HFFc6 (cell line): ENCODE measurements at regions not wholly inside any gene's neighbourhood (a gene's known extent, or its start where the extent isn't known, plus 50 kb on each side); places are given as distances from the start of the nearest gene placed in this dataset.
"Not testable (repeated sequence)": the region's sequence is repeated elsewhere in the genome, so short reads cannot be mapped to it uniquely, and the experiment has no call there.

Experiments used
- DNase-seq: peaks from one replicate; pipeline ENCODE4 v3.0.0-alpha.2; 2018
- H3K27ac Mint-ChIP-seq: 2 replicates; pipeline ENCODE4 v1.8.0; 2020; ENCODE audit warnings: mild to moderate bottlenecking, mixed read lengths
- H3K27me3 Mint-ChIP-seq: 2 replicates; pipeline ENCODE4 v1.8.0; 2021; ENCODE audit warnings: mild to moderate bottlenecking, moderate library complexity, mixed read lengths; ENCODE audit not compliant: insufficient read depth
- H3K36me3 Mint-ChIP-seq: 2 replicates; pipeline ENCODE4 v1.8.0; 2021; ENCODE audit warnings: low read depth, mixed read lengths
- H3K4me1 Mint-ChIP-seq: 2 replicates; pipeline ENCODE4 v1.8.0; 2020; ENCODE audit warnings: low read depth, mixed read lengths
- H3K4me3 Mint-ChIP-seq: 2 replicates; pipeline ENCODE4 v1.8.0; 2020; ENCODE audit warnings: mild to moderate bottlenecking, moderate library complexity, mixed read lengths
- H3K9me3 Mint-ChIP-seq: 2 replicates; pipeline ENCODE4 v1.8.0; 2020; ENCODE audit warnings: mild to moderate bottlenecking, mixed read lengths
- TF ChIP-seq, protein P1 (sequence below): fragments of 200-600 bp; sonication (generic); IDR thresholded peaks from 2 replicates; pipeline ENCODE4 v1.5.0; 2021; ENCODE audit warnings: antibody characterized with exemption, mild to moderate bottlenecking

DNA sequence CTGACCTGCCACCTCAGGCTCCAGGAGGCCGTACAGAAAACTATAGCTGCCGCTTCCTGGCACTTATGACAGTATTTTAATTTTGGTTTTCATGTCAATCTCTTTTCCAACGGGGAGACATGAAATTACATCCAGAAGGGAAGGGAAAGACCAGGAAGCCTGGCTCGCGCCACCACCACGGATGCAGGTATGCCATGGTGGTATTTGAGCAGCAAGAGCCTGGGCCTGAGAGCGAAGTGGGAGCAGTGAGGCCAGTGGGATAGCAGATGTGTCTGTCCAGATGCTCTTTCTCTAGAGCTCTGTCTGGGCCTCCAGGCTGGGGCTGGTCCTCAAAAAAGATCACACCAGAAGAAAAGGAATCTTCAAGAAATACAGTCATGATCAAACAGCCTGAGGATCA, 82.5 kb upstream of the CPEB2 start:
- TF ChIP-seq, protein P1, sequence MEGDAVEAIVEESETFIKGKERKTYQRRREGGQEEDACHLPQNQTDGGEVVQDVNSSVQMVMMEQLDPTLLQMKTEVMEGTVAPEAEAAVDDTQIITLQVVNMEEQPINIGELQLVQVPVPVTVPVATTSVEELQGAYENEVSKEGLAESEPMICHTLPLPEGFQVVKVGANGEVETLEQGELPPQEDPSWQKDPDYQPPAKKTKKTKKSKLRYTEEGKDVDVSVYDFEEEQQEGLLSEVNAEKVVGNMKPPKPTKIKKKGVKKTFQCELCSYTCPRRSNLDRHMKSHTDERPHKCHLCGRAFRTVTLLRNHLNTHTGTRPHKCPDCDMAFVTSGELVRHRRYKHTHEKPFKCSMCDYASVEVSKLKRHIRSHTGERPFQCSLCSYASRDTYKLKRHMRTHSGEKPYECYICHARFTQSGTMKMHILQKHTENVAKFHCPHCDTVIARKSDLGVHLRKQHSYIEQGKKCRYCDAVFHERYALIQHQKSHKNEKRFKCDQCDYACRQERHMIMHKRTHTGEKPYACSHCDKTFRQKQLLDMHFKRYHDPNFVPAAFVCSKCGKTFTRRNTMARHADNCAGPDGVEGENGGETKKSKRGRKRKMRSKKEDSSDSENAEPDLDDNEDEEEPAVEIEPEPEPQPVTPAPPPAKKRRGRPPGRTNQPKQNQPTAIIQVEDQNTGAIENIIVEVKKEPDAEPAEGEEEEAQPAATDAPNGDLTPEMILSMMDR = no peak
- Mint-ChIP-seq H3K9me3 (no peaks in the 10 kb centered on the region), H3K27ac (no peak overlapping the region), H3K27me3 (peaks cover 3% of the 10 kb centered on the region; the same call in 1 of the 2 replicates), H3K4me3 (no peak overlapping the region), H3K36me3 (no peaks in the 10 kb centered on the region), H3K4me1 (peaks cover 15% of the 10 kb centered on the region)
- no peak for DNase-seq

DNA sequence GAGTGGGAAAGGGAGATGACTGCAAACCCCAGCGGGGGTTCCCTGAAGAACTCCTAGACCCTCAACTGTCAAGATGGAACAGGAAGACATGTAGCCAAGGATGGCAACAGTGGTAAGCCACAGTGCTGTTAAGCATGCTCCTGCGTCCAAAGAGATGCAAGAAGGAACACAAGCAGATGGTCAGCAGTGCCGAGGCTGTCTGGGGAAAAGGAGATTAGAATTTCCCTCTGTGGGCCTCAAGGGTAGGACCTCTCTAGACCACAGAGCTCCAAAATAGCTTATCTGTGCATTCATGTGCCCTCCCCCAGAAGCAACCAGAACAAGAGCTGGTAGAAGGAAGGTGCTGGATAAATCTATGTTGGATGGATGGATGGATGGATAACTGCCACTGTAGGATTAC, 82.0 kb upstream of the CPEB2 start:
- no peak overlapping the region for H3K4me3 Mint-ChIP-seq
- no peak for DNase-seq
- H3K36me3 Mint-ChIP-seq = no peaks in the 10 kb centered on the region
- H3K27me3 Mint-ChIP-seq = peaks cover 3% of the 10 kb centered on the region; the same call in 1 of the 2 replicates
- no peaks in the 10 kb centered on the region for H3K9me3 Mint-ChIP-seq
- H3K4me1 Mint-ChIP-seq = peaks cover 15% of the 10 kb centered on the region
- no peak overlapping the region for H3K27ac Mint-ChIP-seq
- TF ChIP-seq, protein P1 = no peak

DNA sequence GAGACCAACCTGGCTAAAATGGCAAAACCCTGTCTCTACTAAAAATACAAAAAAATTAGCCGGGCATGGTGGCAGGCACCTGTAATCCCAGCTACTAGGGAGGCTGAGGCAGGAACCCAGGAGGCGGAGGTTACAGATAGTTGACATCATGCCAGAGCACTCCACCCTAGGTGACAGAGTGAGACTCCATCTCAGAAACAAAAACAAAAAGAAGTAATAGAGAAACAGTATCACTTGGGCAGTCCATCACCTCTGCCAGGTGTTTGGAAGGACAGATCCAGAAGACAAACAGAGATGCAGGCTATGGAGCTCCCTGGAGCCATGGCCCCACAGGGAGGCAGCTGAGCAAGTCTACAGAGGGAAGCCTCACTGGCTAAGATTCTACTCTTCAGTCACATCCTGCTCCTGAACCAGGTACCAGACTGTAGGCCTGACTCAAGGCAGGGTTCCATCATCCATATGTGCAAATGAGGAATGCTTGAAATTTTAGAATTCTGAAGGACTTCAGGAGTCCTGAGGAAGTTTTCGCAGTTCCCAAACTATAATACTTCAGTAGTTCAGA, 81.4 kb upstream of the CPEB2 start:
- Mint-ChIP-seq H3K4me3 (no peak overlapping the region), H3K36me3 (no peaks in the 10 kb centered on the region), H3K4me1 (peaks cover 15% of the 10 kb centered on the region), H3K27me3 (peaks cover 3% of the 10 kb centered on the region; the same call in 1 of the 2 replicates), H3K27ac (no peak overlapping the region), H3K9me3 (no peaks in the 10 kb centered on the region)
- no peak for DNase-seq
- TF ChIP-seq, protein P1 = no peak

DNA sequence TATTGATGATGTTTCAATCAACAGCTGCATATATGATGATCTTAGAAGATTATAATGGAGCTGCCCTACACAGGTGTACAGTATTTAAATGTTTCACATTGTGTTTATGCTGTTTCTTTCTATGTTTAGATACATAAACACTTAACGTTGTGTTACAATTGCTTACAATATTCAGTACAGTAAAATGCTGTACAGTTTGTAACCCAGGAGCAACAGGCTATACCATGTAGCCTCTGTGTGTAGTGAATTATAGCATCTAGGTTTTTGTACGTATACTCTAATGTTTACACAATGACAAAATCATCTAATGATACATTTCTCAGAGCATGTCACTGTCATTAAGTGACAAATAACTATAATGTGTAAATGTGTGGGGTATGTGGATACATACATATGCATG, 80.5 kb upstream of the CPEB2 start:
- not testable (repeated sequence) for H3K27ac Mint-ChIP-seq, H3K4me3 Mint-ChIP-seq, H3K27me3 Mint-ChIP-seq, H3K36me3 Mint-ChIP-seq, DNase-seq, H3K4me1 Mint-ChIP-seq, H3K9me3 Mint-ChIP-seq

DNA sequence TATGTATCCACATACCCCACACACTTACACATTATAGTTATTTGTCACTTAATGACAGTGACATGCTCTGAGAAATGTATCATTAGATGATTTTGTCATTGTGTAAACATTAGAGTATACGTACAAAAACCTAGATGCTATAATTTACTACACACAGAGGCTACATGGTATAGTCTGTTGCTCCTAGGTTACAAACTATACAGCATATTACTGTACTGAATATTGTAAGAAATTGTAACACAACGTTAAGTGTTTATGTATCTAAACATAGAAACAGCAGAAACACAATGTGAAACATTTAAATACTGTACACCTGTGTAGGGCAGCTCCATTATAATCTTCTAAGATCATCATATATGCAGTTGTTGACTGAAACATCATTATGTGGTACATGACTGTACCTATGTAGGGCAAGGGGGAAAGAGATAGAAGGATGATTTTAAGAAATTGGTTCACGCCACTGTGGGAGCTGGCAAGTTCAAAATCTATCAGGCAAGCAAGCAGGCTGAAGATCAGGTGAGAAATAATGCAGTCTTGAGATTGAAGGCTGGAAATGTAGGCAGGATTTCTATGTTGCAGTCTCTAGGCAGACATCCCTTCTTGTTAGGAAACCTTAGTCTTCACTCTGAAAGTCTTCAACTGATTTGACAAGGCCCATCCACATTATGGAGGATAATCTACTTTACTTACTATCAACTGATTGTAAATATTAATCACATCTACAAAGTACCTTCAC, 78.0 kb upstream of the CPEB2 start:
- H3K27me3 Mint-ChIP-seq = peaks cover 6% of the 10 kb centered on the region
- no peaks in the 10 kb centered on the region for H3K4me1 Mint-ChIP-seq
- H3K27ac Mint-ChIP-seq = no peak overlapping the region
- no peaks in the 10 kb centered on the region for H3K36me3 Mint-ChIP-seq
- DNase-seq = no peak
- TF ChIP-seq, protein P1 = no peak
- no peaks in the 10 kb centered on the region for H3K9me3 Mint-ChIP-seq
- no peak overlapping the region for H3K4me3 Mint-ChIP-seq

DNA sequence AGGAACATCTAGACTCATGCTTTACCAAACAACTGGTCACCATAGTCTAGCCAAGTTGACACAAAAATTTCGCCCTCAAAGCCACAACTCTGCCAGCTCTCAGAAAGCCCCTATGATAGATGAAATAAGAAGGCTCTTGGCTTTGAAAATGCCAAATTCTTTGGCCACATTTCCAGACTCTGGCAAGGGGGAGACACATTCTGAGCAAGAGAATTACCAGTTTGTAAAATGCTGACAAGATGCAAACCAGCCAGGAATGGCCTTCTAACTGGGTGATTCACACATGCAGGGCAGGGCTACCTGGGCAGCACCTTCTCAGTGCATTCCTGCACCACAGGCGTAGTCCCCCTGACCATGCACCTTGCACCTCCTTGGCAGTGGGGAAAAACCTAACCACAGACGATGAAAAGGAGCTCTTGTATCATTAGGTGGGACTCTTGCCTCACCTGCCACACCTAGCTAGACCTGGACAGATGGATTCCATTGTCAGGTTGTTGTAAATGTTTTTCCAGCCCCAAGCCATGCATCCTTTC, 77.4 kb upstream of the CPEB2 start:
- no peaks in the 10 kb centered on the region for H3K4me1 Mint-ChIP-seq
- H3K36me3 Mint-ChIP-seq = no peaks in the 10 kb centered on the region
- H3K27me3 Mint-ChIP-seq = peaks cover 3% of the 10 kb centered on the region
- TF ChIP-seq, protein P1 = no peak
- no peak for DNase-seq
- no peak overlapping the region for H3K27ac Mint-ChIP-seq
- no peaks in the 10 kb centered on the region for H3K9me3 Mint-ChIP-seq
- no peak overlapping the region for H3K4me3 Mint-ChIP-seq
